AG04450 (cell line): ENCODE measurements at regions not wholly inside any gene's neighbourhood (a gene's known extent, or its start where the extent isn't known, plus 50 kb on each side); places are given as distances from the start of the nearest gene placed in this dataset.

Source experiments
- CTCF ChIA-PET: fragments of 300-600, 350-600 bp; formaldehyde crosslinking; extraction: SDS; loops from one replicate; lab custom pipeline; 2022; ENCODE audit warnings: antibody characterized with exemption, inconsistent platforms; lab: Charles Lee
- POLR2A ChIA-PET: fragments of 350-600 bp; formaldehyde crosslinking; extraction: SDS; loops from one replicate; lab custom pipeline; 2021; ENCODE audit warnings: antibody characterized with exemption, inconsistent platforms; lab: Yijun Ruan, JAX
- DNase-seq: peaks from one replicate; pipeline ENCODE4 v3.0.0-alpha.2; 2011; ENCODE audit warnings: low read depth, low spot score
- H3K27ac ChIP-seq: one replicate; pipeline ENCODE4 v1.5.1; 2012; ENCODE audit warnings: low read depth, low read length, control low read depth
- H3K27me3 ChIP-seq: one replicate; pipeline ENCODE4 v1.6.0; 2012; ENCODE audit warnings: low read length; ENCODE audit not compliant: control insufficient read depth, insufficient read depth
- H3K4me3 ChIP-seq: 2 replicates; pipeline ENCODE4 v1.5.1; 2011; ENCODE audit warnings: mild to moderate bottlenecking, low read depth, low read length, control low read depth
- H3K9me3 ChIP-seq: 2 replicates; pipeline ENCODE4 v1.5.1; 2012; ENCODE audit warnings: low read length; ENCODE audit not compliant: control insufficient read depth, insufficient read depth
- CTCF ChIP-seq: IDR thresholded peaks from 2 replicates; pipeline ENCODE4 v1.5.1; 2011; ENCODE audit warnings: low read depth, low read length, control low read depth, inconsistent platforms

GRCh38 chr20:63125838-63126601 is 89.9 kb downstream of the YTHDF1 start:
- POLR2A ChIA-PET, result interaction anchor here (0.8 kb wide), 1 partner anchor 13 kb away, joined by 3 read pairs; no protein-coding TSS in a partner anchor
- H3K27ac ChIP-seq, result no peak overlapping the region
- CTCF ChIA-PET, result no interaction called here

GRCh38 chr20:63125581-63125837 is 90.4 kb downstream of the YTHDF1 start:
- no peak for DNase-seq
- no peak overlapping the region for H3K27ac ChIP-seq
- no peak for TF ChIP-seq CTCF
- ChIA-PET POLR2A (interaction anchor here (0.8 kb wide), 1 partner anchor 12 kb away, joined by 3 read pairs; no protein-coding TSS in a partner anchor), CTCF (no interaction called here)
- H3K27me3 ChIP-seq, result no peaks in the 10 kb centered on the region
- no peaks in the 10 kb centered on the region; the same call in 1 of the 2 replicates for H3K9me3 ChIP-seq
- H3K4me3 ChIP-seq, result no peak overlapping the region

More at GRCh38 chr20:63125838-63126601, 89.9 kb downstream of the YTHDF1 start:
- no peak for DNase-seq
- H3K27me3 ChIP-seq, result no peaks in the 10 kb centered on the region
- no peak overlapping the region for H3K4me3 ChIP-seq
- H3K9me3 ChIP-seq, result no peaks in the 10 kb centered on the region; the same call in 1 of the 2 replicates
- TF ChIP-seq CTCF, result no peak

- DNase-seq, result no peak
- CTCF ChIA-PET, result no interaction called here
- TF ChIP-seq CTCF, result no peak
- Histone ChIP-seq H3K27me3 (no peaks in the 10 kb centered on the region), H3K9me3 (no peaks in the 10 kb centered on the region; the same call in 1 of the 2 replicates), H3K4me3 (no peak overlapping the region), H3K27ac (no peak overlapping the region)
- POLR2A ChIA-PET, result interaction anchor here (0.8 kb wide), 1 partner anchor 12 kb away, joined by 3 read pairs; no protein-coding TSS in a partner anchor
These were observed 91.0 kb downstream of the YTHDF1 start for GRCh38 chr20:63124782-63125580.

- Histone ChIP-seq H3K4me3 (no peak overlapping the region), H3K9me3 (no peaks in the 10 kb centered on the region; the same call in 1 of the 2 replicates), H3K27me3 (no peaks in the 10 kb centered on the region), H3K27ac (no peak overlapping the region)
- TF ChIP-seq CTCF, result no peak
- ChIA-PET POLR2A (no interaction called here), CTCF (no interaction called here)
- no peak for DNase-seq
These were observed 91.7 kb downstream of the YTHDF1 start for GRCh38 chr20:63124092-63124781.
